Right lobe of liver (tissue), 6 donors: ENCODE measurements at regions not wholly inside any gene's neighbourhood (a gene's known extent, or its start where the extent isn't known, plus 50 kb on each side); places are given as distances from the start of the nearest gene placed in this dataset.

Experiments
- ATAC-seq, 4 donors: fragments of 200-7000 bp; cut with Tn5 transposase; one replicate each; pipeline ENCODE4 v1.9.1; 2020; ENCODE audit warnings: mild to moderate bottlenecking in 4 of 4, moderate library complexity in 4 of 4
- DNase-seq, 3 donors: peaks; one replicate each; pipeline ENCODE4 v3.0.0-alpha.2; 2020
- H3K27ac ChIP-seq, 3 donors: fragments of 200-600 bp; one replicate each; pipeline ENCODE4 v1.8.0; 2022
- H3K27me3 ChIP-seq, 2 donors: fragments of 200-600 bp; one replicate each; pipeline ENCODE4 v1.8.0; 2022
- H3K36me3 ChIP-seq, 4 donors: fragments of 200-600 bp; sonication (generic) in 1 of 4; one replicate each; pipeline versions ENCODE4 v1.5.1 to v1.8.0; 2017 to 2022; ENCODE audit warnings: control low read depth in 1 of 4
- H3K4me1 ChIP-seq, 4 donors: fragments of 200-600 bp; sonication (generic) in 1 of 4; one replicate each; pipeline versions ENCODE4 v1.5.1 to v1.8.0; 2017 to 2022; ENCODE audit warnings: control low read depth in 1 of 4
- H3K4me3 ChIP-seq, 3 donors: fragments of 200-600 bp; one replicate each; pipeline ENCODE4 v1.8.0; 2022
- H3K9me3 ChIP-seq, 4 donors: fragments of 200-600 bp; sonication (generic) in 1 of 4; one replicate each; pipeline versions ENCODE4 v1.5.1 to v1.8.0; 2017 to 2022; ENCODE audit warnings: control low read depth in 1 of 4
- CTCF ChIP-seq, 4 donors: fragments of 200-600 bp in 3 of 4; fragments of 450-650 bp in 1 of 4; IDR thresholded peaks; one replicate each; pipeline versions ENCODE4 v1.5.1 to v1.8.0; 2016 to 2022; ENCODE audit warnings: antibody characterized with exemption in 4 of 4, mild to moderate bottlenecking in 2 of 4
- POLR2A ChIP-seq: fragments of 450-650 bp; IDR thresholded peaks from one replicate; pipeline ENCODE4 v1.6.1; 2017; ENCODE audit warnings: antibody characterized with exemption, mild to moderate bottlenecking
- WGBS: methylation state at CpG from one replicate; pipeline ENCODE4 v1.1.6; 2018; ENCODE audit warnings: low coverage, low lambda C conversion rate; ENCODE audit not compliant: insufficient coverage; ENCODE audit errors: missing lambda C conversion rate; 5-methylcytosine and 5-hydroxymethylcytosine counted together
- intact Hi-C, 2 donors: fragments of 100-400 bp; cut with DNase I; formaldehyde crosslinking; loops; one replicate each; pipeline versions ENCODE4 v1.11.2 to v1.14.1; 2022
- donor health status: DM: no; HTN: yes; CAD: no.
- donor health status: DM: no; HTN: no; CAD: no.
- donor health status: DM: no; HTN: no; CAD: no.
- donor health status: DM: no; HTN: yes; CAD: no.
- donor health status: DM: no; HTN: yes; CAD: no.

GRCh38 chr6:24997231-24997630, 61.5 kb upstream of the RIPOR2 start:
- H3K27ac ChIP-seq = no peak overlapping the region
- DNase-seq (no peak), ATAC-seq (peak in 2 of 4 donors; percentile 30 to 45)
- no peaks in the 10 kb centered on the region for H3K27me3 ChIP-seq
- no peaks in the 10 kb centered on the region for H3K36me3 ChIP-seq
- H3K4me1 ChIP-seq = no peaks in the 10 kb centered on the region
- H3K4me3 ChIP-seq = no peak overlapping the region
- TF ChIP-seq CTCF (IDR thresholded peaks at IDR 0.05) (no peak), POLR2A (no peak)
- intact Hi-C loops = no loop called here
- 56% methylated on average over 1 of the region's 1 CpG for WGBS
- no peaks in the 10 kb centered on the region for H3K9me3 ChIP-seq

- TF ChIP-seq POLR2A (no peak), CTCF (IDR thresholded peaks at IDR 0.05) (no peak)
- no peak for ATAC-seq
Measured at GRCh38 chr6:24997905-24998304, 62.1 kb upstream of the RIPOR2 start.

GRCh38 chr6:25002326-25003091, 66.7 kb upstream of the RIPOR2 start:
- no peak overlapping the region for H3K4me3 ChIP-seq
- H3K36me3 ChIP-seq = no peaks in the 10 kb centered on the region
- H3K27ac ChIP-seq = no peak overlapping the region
- no peaks in the 10 kb centered on the region for H3K27me3 ChIP-seq
- H3K4me1 ChIP-seq = peaks cover 0 to 8% (median 0%) of the 10 kb centered on the region in 4 donors
- no peak for ATAC-seq
- WGBS = 55% methylated on average over 11 of the region's 11 CpGs
- intact Hi-C loops = no loop called here
- TF ChIP-seq POLR2A = no peak
- no peak for TF ChIP-seq CTCF (IDR thresholded peaks at IDR 0.05)
- H3K9me3 ChIP-seq = no peaks in the 10 kb centered on the region
- no peak for DNase-seq

More at GRCh38 chr6:24997905-24998304, 62.1 kb upstream of the RIPOR2 start:
- intact Hi-C loops = no loop called here
- Histone ChIP-seq H3K36me3 (no peaks in the 10 kb centered on the region), H3K4me3 (no peak overlapping the region), H3K9me3 (no peaks in the 10 kb centered on the region), H3K27me3 (no peaks in the 10 kb centered on the region), H3K27ac (no peak overlapping the region), H3K4me1 (no peaks in the 10 kb centered on the region)
- DNase-seq = no peak
- 64% methylated on average over 2 of the region's 3 CpGs for WGBS

- peaks cover 0 to 8% (median under 1%) of the 10 kb centered on the region in 4 donors for H3K4me1 ChIP-seq
- intact Hi-C loops = no loop called here
- H3K27ac ChIP-seq = no peak overlapping the region
- H3K4me3 ChIP-seq = no peak overlapping the region
- TF ChIP-seq POLR2A (no peak), CTCF (IDR thresholded peaks at IDR 0.05) (no peak)
- 57% methylated on average over 1 of the region's 2 CpGs for WGBS
- no peak for DNase-seq
- H3K36me3 ChIP-seq = no peaks in the 10 kb centered on the region
- no peak for ATAC-seq
- no peaks in the 10 kb centered on the region for H3K27me3 ChIP-seq
- H3K9me3 ChIP-seq = no peaks in the 10 kb centered on the region
Measured at GRCh38 chr6:25004357-25004756, 68.6 kb upstream of the RIPOR2 start.
